MM.1S (cell line): ENCODE measurements at regions not wholly inside any gene's neighbourhood (a gene's known extent, or its start where the extent isn't known, plus 50 kb on each side); places are given as distances from the start of the nearest gene placed in this dataset.

Source experiments
- EZH2 ChIP-seq: fragments of 300-600 bp; sonication (generic); optimal IDR thresholded peaks from 2 replicates; pipeline ENCODE3; 2017; ENCODE audit warnings: low read depth, mild to moderate bottlenecking, antibody characterized with exemption, low read length, mixed read lengths
- EZH2phosphoT487 ChIP-seq: fragments of 300-600 bp; sonication (generic); IDR thresholded peaks from 2 replicates; pipeline ENCODE4 v1.6.1; 2018; ENCODE audit warnings: antibody characterized with exemption, low read length
- TF ChIP-seq, protein P1 (sequence below): fragments of 300-600 bp; sonication (generic); IDR thresholded peaks from 2 replicates; pipeline ENCODE4 v1.5.1; 2016; ENCODE audit warnings: antibody characterized with exemption, low read length, mixed read lengths

DNA sequence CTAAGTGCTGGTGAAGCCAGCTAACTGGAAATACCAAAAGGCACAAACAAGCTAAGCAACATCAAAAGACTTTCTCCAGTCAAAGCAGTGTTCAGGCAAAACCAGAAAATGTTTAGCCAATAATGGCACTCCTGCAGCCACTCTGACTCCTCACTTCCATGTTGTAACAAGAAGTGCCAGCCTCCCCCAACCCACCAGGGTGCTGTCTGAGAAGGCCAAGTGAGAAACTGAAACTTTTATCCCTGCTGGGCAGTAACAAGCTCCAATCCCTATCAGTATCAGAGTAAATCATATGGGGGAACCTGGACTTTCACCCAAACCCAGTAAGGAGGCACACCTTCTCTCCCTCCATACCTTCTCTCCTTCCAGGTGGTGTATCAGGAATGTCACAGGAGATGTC, 414.8 kb upstream of the NMUR2 start:
- TF ChIP-seq EZH2 (no peak), EZH2phosphoT487 (no peak)
- TF ChIP-seq, protein P1, sequence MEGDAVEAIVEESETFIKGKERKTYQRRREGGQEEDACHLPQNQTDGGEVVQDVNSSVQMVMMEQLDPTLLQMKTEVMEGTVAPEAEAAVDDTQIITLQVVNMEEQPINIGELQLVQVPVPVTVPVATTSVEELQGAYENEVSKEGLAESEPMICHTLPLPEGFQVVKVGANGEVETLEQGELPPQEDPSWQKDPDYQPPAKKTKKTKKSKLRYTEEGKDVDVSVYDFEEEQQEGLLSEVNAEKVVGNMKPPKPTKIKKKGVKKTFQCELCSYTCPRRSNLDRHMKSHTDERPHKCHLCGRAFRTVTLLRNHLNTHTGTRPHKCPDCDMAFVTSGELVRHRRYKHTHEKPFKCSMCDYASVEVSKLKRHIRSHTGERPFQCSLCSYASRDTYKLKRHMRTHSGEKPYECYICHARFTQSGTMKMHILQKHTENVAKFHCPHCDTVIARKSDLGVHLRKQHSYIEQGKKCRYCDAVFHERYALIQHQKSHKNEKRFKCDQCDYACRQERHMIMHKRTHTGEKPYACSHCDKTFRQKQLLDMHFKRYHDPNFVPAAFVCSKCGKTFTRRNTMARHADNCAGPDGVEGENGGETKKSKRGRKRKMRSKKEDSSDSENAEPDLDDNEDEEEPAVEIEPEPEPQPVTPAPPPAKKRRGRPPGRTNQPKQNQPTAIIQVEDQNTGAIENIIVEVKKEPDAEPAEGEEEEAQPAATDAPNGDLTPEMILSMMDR: no peak
